HL-60 (cell line): ENCODE measurements at regions not wholly inside any gene's neighbourhood (a gene's known extent, or its start where the extent isn't known, plus 50 kb on each side); places are given as distances from the start of the nearest gene placed in this dataset.

Experiments
- CTCF ChIP-seq: IDR thresholded peaks from one replicate; pipeline ENCODE4 v1.5.1; 2011; ENCODE audit warnings: low read length, control low read depth, inconsistent platforms; ENCODE audit not compliant: insufficient read depth
- GABPA ChIP-seq: IDR thresholded peaks from 2 replicates; pipeline ENCODE4 v1.6.1; 2012; ENCODE audit warnings: low read depth
- REST ChIP-seq: IDR thresholded peaks from 2 replicates; pipeline ENCODE4 v1.6.1; 2012; ENCODE audit warnings: low read depth; ENCODE audit not compliant: insufficient replicate concordance

GRCh38 chr4:112926819-112927218, 122.6 kb upstream of the ANK2 start:
- TF ChIP-seq REST (no peak), CTCF (no peak), GABPA (no peak)
